Esophagus (tissue), 2 donors: ENCODE measurements at regions not wholly inside any gene's neighbourhood (a gene's known extent, or its start where the extent isn't known, plus 50 kb on each side); places are given as distances from the start of the nearest gene placed in this dataset.
"Not testable (repeated sequence)": the region's sequence is repeated elsewhere in the genome, so short reads cannot be mapped to it uniquely, and the experiment has no call there.

Experiments used
- H3K27ac ChIP-seq, 2 donors: one replicate each; pipeline ENCODE4 v1.5.1; 2013; ENCODE audit warnings: low read depth in 2 of 2, mild to moderate bottlenecking in 2 of 2, inconsistent platforms in 1 of 2, low read length in 1 of 2, moderate library complexity in 1 of 2
- H3K27me3 ChIP-seq, 2 donors: one replicate each; pipeline ENCODE4 v1.6.1; 2013; ENCODE audit warnings: low read length in 2 of 2, control low read depth in 1 of 2, mild to moderate bottlenecking in 1 of 2; ENCODE audit not compliant: insufficient read depth in 2 of 2, control insufficient read depth in 1 of 2
- H3K36me3 ChIP-seq, 2 donors: one replicate each; pipeline ENCODE4 v1.6.1; 2013; ENCODE audit warnings: low read length in 1 of 2; ENCODE audit not compliant: control insufficient read depth in 2 of 2, insufficient read depth in 2 of 2
- H3K4me1 ChIP-seq, 2 donors: one replicate each; pipeline ENCODE4 v1.6.1; 2013; ENCODE audit warnings: low read length in 1 of 2; ENCODE audit not compliant: control insufficient read depth in 2 of 2, insufficient read depth in 2 of 2
- H3K4me3 ChIP-seq, 2 donors: one replicate each; pipeline ENCODE4 v1.5.1; 2013; ENCODE audit warnings: low read length in 2 of 2, mild to moderate bottlenecking in 2 of 2, low read depth in 1 of 2, moderate library complexity in 1 of 2
- H3K9me3 ChIP-seq, 2 donors: one replicate each; pipeline ENCODE4 v1.6.1; 2013; ENCODE audit warnings: mild to moderate bottlenecking in 2 of 2, low read depth in 1 of 2, low read length in 1 of 2, moderate library complexity in 1 of 2; ENCODE audit not compliant: control insufficient read depth in 2 of 2, insufficient read depth in 1 of 2
- WGBS, 2 donors: extraction: QIAGEN DNeasy Blood & Tissue Kit; methylation state at CpG; one replicate each; pipeline ENCODE4 v1.1.7; 2013; 5-methylcytosine and 5-hydroxymethylcytosine counted together
- donor health status: healthy with polysubstance abuse.
- donor health status: Bipolar disorder and iron deficiency.

DNA sequence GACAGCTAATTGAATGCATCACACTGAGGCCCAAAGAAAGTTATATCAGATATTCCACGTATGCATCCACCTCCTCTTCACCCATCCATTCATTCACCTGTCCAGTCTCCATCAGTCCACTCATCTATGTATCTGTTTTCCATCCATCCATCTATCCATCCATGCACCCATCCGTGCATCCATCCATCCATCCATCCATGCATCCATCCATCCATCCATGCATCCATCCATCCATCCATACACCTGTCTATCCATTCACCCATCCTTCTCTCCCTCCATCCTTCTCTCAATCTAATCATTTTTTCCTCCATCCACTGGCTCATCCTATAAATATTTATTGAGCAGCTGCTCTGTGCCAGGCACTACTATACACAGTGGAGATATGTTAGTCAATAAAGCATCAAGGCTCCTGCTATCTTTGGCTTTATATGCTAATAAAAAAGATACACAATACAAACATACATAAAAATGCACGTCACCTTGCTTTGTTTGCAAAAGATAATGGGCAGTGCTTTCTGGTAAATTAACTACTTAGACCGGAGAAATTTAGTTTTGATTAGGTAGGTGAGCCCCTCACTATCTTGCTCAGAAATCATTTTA, 442.0 kb upstream of the KLF6 start:
- no peak overlapping the region for H3K4me3 ChIP-seq
- H3K27ac ChIP-seq = no peak overlapping the region
- WGBS, 2 donors = 78 to 93% methylated on average over 4 of the region's 4 CpGs
- no peaks in the 10 kb centered on the region for H3K36me3 ChIP-seq
- H3K27me3 ChIP-seq = no peaks in the 10 kb centered on the region
- H3K4me1 ChIP-seq = no peaks in the 10 kb centered on the region
- no peaks in the 10 kb centered on the region for H3K9me3 ChIP-seq

DNA sequence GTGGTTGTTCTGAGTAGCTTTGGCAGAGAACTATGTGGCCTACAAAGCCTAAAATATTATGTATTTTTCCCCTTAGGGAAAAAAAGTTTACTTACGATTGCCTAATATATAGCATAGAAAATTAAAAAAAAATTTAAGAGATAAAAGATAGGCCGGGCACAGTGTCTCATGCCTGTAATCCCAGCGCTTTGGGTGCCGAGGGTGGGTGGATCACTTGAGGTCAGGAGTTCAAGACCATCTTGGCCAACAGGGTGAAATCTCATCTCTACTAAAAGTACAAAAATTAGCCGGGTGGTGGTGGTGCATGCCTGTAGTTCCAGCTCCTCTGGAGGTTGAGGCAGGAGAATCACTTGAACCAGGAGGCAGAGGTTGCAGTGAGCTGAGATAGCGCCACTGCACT, 439.2 kb upstream of the KLF6 start:
- H3K4me1 ChIP-seq = no peaks in the 10 kb centered on the region
- no peak overlapping the region for H3K27ac ChIP-seq
- 96 to 97% methylated on average over 6 of the region's 6 CpGs for WGBS, 2 donors
- no peaks in the 10 kb centered on the region for H3K9me3 ChIP-seq
- no peak overlapping the region for H3K4me3 ChIP-seq
- no peaks in the 10 kb centered on the region for H3K27me3 ChIP-seq
- H3K36me3 ChIP-seq = no peaks in the 10 kb centered on the region

DNA sequence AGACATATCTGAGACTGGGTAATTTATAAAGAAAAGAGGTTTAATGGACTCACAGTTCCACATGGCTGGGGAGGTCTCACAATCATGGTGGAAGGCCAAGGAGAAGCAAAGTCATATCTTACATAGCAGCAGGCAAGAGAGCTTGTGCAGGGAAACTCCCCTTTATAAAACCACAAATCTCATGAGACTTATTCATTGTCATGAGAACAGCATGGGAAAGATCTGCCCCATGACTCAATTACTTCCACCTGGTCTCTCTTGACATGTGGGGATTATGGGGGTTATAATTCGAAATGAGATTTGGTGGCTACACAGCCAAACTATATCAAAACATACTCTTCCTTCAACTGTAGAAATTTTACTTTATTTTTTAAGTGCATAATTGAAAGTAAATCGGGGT, 436.3 kb upstream of the KLF6 start:
- not testable (repeated sequence) for H3K4me1 ChIP-seq, H3K27ac ChIP-seq
- 82 to 85% methylated on average over 2 of the region's 2 CpGs for WGBS, 2 donors

DNA sequence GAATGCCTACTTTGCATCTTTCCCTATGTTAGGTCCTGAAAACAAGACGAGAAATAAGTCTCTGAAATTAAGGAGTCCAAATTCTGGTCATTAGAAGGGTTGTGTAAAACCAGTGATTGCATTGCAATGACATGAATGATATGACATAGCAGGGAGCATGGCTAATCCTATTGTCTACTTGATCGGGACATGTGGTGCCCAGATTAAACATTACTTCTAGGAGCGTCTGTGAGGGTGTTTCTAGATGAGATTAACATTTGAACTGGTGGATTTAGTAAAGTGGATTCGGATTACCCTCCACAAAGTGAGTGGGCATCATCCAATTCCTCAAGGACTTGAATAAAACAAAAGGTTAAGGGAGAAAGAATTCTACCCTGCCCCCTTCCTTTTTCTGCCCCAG, 434.9 kb upstream of the KLF6 start:
- Histone ChIP-seq H3K27ac (no peak overlapping the region), H3K36me3 (no peaks in the 10 kb centered on the region), H3K9me3 (no peaks in the 10 kb centered on the region), H3K4me3 (no peak overlapping the region), H3K4me1 (no peaks in the 10 kb centered on the region), H3K27me3 (no peaks in the 10 kb centered on the region)
- 77 to 79% methylated on average over 4 of the region's 4 CpGs for WGBS, 2 donors

More for the DNA sequence above, 436.3 kb upstream of the KLF6 start:
- H3K36me3 ChIP-seq, H3K4me3 ChIP-seq, H3K9me3 ChIP-seq, H3K27me3 ChIP-seq: not testable (repeated sequence)

DNA sequence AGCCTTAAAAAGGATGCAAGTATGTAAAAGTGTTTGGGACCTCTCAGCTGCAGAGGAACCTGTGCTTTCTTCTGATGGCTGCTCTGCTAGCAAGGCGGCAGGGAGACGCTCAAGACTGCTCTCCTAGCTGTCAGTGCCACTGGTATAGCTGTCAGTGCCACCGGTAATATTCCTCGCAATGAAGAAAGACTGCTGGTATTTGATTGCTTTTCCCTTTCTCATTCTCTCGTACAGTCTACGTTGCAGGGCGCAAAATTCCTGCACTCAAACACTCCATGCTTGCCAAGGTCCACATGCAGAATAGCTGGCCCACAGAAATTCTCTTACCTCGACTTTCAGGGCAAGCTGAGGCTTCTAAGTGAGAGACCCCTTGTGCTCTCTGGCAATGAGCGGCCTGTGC, 432.6 kb upstream of the KLF6 start:
- Histone ChIP-seq H3K4me1 (no peaks in the 10 kb centered on the region), H3K36me3 (no peaks in the 10 kb centered on the region), H3K4me3 (no peak overlapping the region), H3K27ac (no peak overlapping the region), H3K27me3 (no peaks in the 10 kb centered on the region), H3K9me3 (no peaks in the 10 kb centered on the region)
- WGBS, 2 donors = 82 to 90% methylated on average over 9 of the region's 9 CpGs

DNA sequence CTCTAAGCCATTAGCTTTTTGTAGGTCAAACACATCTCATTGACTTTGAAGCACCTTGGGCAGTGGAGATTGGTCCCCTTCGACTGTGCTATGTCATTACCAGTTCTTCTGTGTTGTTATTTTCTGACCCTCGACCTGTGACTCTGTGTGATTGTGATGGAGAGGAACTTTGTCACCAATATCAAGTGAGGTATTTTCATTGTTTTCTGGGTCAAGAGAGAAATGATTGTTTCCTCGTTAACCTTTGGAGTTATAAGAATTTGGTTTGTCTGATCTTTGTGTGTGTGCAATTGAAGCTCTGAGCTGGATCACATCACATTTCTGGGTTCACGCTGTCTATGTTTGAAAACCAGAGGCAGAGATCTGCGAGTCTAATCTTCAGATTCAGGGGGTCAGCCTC, 432.2 kb upstream of the KLF6 start:
- H3K27ac ChIP-seq = no peak overlapping the region
- H3K27me3 ChIP-seq = no peaks in the 10 kb centered on the region
- 68 to 82% methylated on average over 5 of the region's 5 CpGs for WGBS, 2 donors
- H3K4me1 ChIP-seq = no peaks in the 10 kb centered on the region
- no peaks in the 10 kb centered on the region for H3K9me3 ChIP-seq
- no peaks in the 10 kb centered on the region for H3K36me3 ChIP-seq
- H3K4me3 ChIP-seq = no peak overlapping the region

DNA sequence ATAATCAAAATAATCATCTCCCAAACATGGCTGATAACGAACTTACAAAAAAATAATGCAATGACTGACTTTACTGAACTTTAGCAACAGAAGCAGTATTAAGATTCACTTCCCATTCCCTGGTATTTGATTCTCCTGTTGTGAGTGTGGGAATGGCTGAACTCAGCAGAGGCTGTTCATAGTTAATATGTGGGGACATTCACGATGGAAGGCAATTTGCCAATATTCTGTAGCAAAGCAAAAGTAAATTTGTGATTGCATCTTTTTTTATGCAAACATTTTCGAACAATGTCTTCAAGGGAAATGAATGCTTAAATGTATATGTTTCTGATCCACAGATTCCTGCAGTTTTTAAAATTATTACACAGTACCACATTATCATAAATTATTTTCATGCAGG, 431.7 kb upstream of the KLF6 start:
- Histone ChIP-seq H3K27me3 (no peaks in the 10 kb centered on the region), H3K9me3 (no peaks in the 10 kb centered on the region), H3K27ac (no peak overlapping the region), H3K36me3 (no peaks in the 10 kb centered on the region), H3K4me3 (no peak overlapping the region), H3K4me1 (no peaks in the 10 kb centered on the region)
- WGBS, 2 donors = 55 to 62% methylated on average over 3 of the region's 3 CpGs

DNA sequence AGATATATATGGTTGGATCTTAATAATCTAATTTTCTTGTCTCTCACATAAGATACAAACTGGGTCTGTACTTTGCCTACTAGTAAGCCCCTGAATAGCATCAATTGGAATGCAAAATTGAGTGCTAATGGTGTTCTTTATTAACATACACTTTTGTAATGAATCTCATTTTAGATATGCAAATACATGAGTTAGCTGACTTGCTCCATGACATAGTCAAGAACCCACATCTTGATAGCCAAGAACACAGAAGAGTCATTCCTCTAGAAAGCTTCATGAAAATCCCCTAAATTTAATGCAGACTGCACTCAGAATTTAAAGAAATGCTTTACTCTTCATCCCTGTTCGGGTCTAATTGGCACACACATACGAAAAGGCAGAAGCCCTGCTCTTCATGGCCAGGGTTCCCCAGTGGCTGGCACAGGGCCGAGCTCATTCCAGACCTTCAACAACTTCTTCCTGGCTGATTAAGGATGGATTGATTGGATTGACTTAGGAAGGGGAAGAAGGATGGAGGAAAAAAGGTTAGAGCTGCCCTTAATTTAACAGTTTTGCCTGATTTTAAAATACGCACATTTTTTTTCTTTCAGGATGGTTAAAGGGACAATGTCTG, 431.1 kb upstream of the KLF6 start:
- H3K27ac ChIP-seq = no peak overlapping the region

DNA sequence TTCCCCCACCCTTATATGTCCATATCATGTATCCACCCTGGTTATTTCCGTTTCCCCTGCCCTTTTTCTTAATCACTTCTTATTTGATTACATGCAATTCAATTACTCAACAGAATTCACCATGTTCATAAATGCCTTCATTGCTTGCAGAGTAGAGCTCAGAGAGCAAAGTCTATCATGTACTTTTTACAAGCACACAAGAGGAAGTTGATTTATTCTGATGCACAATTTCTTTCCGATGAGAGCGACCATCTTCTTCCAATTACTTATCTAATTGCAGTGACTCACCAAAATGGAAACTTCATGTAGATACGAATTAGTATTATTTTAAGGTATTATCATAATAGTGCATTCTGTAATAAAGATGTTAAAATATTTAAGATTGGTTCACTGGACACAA, 430.5 kb upstream of the KLF6 start:
- H3K4me3 ChIP-seq = no peak overlapping the region
- no peaks in the 10 kb centered on the region for H3K9me3 ChIP-seq
- WGBS, 2 donors = 76 to 84% methylated on average over 4 of the region's 4 CpGs
- no peaks in the 10 kb centered on the region for H3K36me3 ChIP-seq
- no peaks in the 10 kb centered on the region for H3K27me3 ChIP-seq
- H3K4me1 ChIP-seq = no peaks in the 10 kb centered on the region
- no peak overlapping the region for H3K27ac ChIP-seq

More for the DNA sequence above, 431.1 kb upstream of the KLF6 start:
- Histone ChIP-seq H3K36me3 (no peaks in the 10 kb centered on the region), H3K9me3 (no peaks in the 10 kb centered on the region), H3K27me3 (no peaks in the 10 kb centered on the region), H3K4me1 (no peaks in the 10 kb centered on the region), H3K4me3 (no peak overlapping the region)
- 77 to 83% methylated on average over 4 of the region's 4 CpGs for WGBS, 2 donors

DNA sequence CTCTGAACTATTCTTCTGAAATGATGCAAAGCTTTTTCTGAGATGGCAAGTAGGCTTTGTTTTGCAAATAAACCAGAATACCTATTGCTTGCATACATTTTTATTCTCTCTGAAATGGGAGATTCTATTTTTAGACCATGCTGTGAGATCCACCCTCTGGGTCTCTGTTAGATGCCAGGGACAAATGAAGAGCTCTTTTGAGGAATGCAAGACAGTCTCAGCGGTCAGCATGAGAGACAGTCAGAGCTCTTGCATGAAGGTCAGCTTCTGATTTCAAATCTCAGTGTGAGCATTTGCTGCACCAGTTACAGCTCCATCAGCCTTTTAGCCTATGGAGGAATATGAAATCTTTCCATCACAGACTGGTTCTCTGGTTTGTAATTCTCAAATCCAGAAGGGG, 429.9 kb upstream of the KLF6 start:
- WGBS, 2 donors = 81 to 85% methylated on average over 1 of the region's 1 CpG
- Histone ChIP-seq H3K27me3 (no peaks in the 10 kb centered on the region), H3K4me3 (no peak overlapping the region), H3K9me3 (no peaks in the 10 kb centered on the region), H3K36me3 (no peaks in the 10 kb centered on the region), H3K27ac (no peak overlapping the region), H3K4me1 (no peaks in the 10 kb centered on the region)
